ENCODE measurements at regions not wholly inside any gene's neighbourhood (a gene's known extent, or its start where the extent isn't known, plus 50 kb on each side); places are given as distances from the start of the nearest gene placed in this dataset.

DNA sequence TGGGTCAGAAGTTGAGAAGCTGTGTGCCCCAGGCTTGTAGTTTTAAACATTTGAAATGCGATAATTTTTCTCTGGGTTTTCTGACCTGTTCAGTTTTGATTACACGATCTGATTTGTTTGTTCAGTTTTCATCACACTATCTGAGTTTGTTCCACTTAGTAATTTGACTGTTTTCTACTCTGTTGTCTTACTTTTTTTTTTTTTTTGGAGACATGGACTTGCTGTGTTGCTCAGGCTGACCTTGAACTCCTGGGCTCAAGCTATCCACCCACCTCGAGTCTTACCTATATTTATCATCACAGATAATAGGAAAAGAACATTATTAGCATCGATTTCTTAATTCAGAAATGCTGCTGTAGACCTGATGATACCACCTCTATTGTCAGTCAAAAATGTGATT lies 379.1 kb downstream of the UTRN start:
- CTCF ChIA-PET = no interaction called here
- POLR2A ChIA-PET (ENCODE audit: low non-redundant PET) = no interaction called here

DNA sequence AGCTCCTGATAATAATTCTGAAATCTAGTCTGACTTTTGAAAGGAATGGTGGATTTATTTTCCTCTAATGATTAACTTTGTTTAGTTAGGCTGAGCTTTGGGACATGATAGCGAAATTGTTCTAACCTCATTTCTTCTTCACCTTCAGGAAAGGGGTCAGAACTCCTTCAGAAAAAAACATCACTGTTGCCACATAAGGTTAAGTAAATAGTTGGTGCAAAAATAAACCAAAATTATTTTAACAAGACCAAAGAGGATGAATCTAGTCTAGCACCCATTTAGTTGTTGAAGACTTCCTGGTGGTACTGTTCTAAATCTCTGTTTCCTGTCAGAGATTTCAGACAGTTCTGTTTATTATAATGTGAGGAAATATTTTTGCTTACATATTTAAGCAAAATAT lies 379.8 kb downstream of the UTRN start:
- H3K4me1 ChIP-seq (ENCODE audit: insufficient read depth, low read length, poor library complexity, severe bottlenecking) = peaks cover 18% of the 10 kb centered on the region
- no peaks in the 10 kb centered on the region for H3K9me3 ChIP-seq (ENCODE audit: low read depth, low read length, poor library complexity, severe bottlenecking)
- no peak overlapping the region for H3K4me3 ChIP-seq (ENCODE audit: low read depth, low read length, poor library complexity, severe bottlenecking)
- H3K36me3 ChIP-seq (ENCODE audit: insufficient read depth, low read length, poor library complexity, severe bottlenecking) = no peaks in the 10 kb centered on the region
- H3K27me3 ChIP-seq (replicated peaks; ENCODE audit: insufficient read depth, low read depth, low read length, poor library complexity) = no peaks in the 10 kb centered on the region
- BruUV-seq (replicated peaks) = no TSS peak
- H3K27ac ChIP-seq (ENCODE audit: low read depth, low read length, poor library complexity, severe bottlenecking) = no peak overlapping the region
- TF ChIP-seq EZH2 (IDR thresholded peaks at IDR 0.05; ENCODE audit: borderline replicate concordance, low read depth, low read length, poor library complexity, severe bottlenecking) = no peak
- TF ChIP-seq, protein P1, sequence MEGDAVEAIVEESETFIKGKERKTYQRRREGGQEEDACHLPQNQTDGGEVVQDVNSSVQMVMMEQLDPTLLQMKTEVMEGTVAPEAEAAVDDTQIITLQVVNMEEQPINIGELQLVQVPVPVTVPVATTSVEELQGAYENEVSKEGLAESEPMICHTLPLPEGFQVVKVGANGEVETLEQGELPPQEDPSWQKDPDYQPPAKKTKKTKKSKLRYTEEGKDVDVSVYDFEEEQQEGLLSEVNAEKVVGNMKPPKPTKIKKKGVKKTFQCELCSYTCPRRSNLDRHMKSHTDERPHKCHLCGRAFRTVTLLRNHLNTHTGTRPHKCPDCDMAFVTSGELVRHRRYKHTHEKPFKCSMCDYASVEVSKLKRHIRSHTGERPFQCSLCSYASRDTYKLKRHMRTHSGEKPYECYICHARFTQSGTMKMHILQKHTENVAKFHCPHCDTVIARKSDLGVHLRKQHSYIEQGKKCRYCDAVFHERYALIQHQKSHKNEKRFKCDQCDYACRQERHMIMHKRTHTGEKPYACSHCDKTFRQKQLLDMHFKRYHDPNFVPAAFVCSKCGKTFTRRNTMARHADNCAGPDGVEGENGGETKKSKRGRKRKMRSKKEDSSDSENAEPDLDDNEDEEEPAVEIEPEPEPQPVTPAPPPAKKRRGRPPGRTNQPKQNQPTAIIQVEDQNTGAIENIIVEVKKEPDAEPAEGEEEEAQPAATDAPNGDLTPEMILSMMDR (conservative IDR thresholded peaks at IDR 0.05; ENCODE audit: low read depth, low read length) = no peak
- no peak for DNase-seq (ENCODE audit: low spot score)
- ChIA-PET CTCF (no interaction called here), POLR2A (ENCODE audit: low non-redundant PET) (no interaction called here)
- intact Hi-C loops (cut with micrococcal nuclease; ENCODE audit: unreplicated experiment) = no loop called here

More for the DNA sequence above, 379.1 kb downstream of the UTRN start:
- H3K36me3 ChIP-seq (ENCODE audit: insufficient read depth, low read length, poor library complexity, severe bottlenecking) = no peaks in the 10 kb centered on the region
- no TSS peak for BruUV-seq (replicated peaks)
- H3K27ac ChIP-seq (ENCODE audit: low read depth, low read length, poor library complexity, severe bottlenecking) = no peak overlapping the region
- peaks cover 22% of the 10 kb centered on the region for H3K4me1 ChIP-seq (ENCODE audit: insufficient read depth, low read length, poor library complexity, severe bottlenecking)
- no peak for DNase-seq (ENCODE audit: low spot score)
- H3K9me3 ChIP-seq (ENCODE audit: low read depth, low read length, poor library complexity, severe bottlenecking) = no peaks in the 10 kb centered on the region
- TF ChIP-seq, protein P1 (conservative IDR thresholded peaks at IDR 0.05; ENCODE audit: low read depth, low read length) = no peak
- no peak for TF ChIP-seq EZH2 (IDR thresholded peaks at IDR 0.05; ENCODE audit: borderline replicate concordance, low read depth, low read length, poor library complexity, severe bottlenecking)
- no peaks in the 10 kb centered on the region for H3K27me3 ChIP-seq (replicated peaks; ENCODE audit: insufficient read depth, low read depth, low read length, poor library complexity)
- intact Hi-C loops (cut with micrococcal nuclease; ENCODE audit: unreplicated experiment) = no loop called here
- no peak overlapping the region for H3K4me3 ChIP-seq (ENCODE audit: low read depth, low read length, poor library complexity, severe bottlenecking)

DNA sequence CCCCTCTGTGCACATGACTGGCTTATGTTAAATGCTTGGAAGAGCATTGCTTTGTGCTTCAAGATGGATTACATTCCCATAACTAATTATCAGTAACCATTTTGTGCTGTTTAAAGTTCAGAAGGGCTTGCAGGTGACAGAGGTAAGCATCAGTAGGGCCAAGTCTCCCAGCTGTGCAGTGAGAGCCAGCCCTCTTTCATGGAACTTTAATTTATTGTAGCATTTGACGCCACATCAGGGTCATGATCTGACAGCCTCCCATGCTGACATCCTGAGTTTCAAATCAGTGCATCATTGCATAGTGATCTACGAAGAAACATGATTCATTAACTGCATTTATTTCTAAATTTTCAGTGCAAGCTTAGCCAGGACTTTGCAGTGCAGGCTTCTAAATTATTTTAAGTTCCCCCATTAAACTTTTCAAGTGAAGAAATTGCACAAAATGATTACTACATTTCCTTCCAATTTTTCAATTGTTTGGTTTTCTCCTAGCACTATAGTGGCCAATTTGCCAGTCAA lies 380.9 kb downstream of the UTRN start:
- H3K4me3 ChIP-seq (ENCODE audit: low read depth, low read length, poor library complexity, severe bottlenecking) = no peak overlapping the region
- H3K27me3 ChIP-seq (replicated peaks; ENCODE audit: insufficient read depth, low read depth, low read length, poor library complexity) = no peaks in the 10 kb centered on the region
- intact Hi-C loops (cut with micrococcal nuclease; ENCODE audit: unreplicated experiment) = no loop called here
- no peak overlapping the region for H3K27ac ChIP-seq (ENCODE audit: low read depth, low read length, poor library complexity, severe bottlenecking)
- CTCF ChIA-PET = no interaction called here
- POLR2A ChIA-PET (ENCODE audit: low non-redundant PET) = no interaction called here
- no peaks in the 10 kb centered on the region for H3K36me3 ChIP-seq (ENCODE audit: insufficient read depth, low read length, poor library complexity, severe bottlenecking)
- H3K9me3 ChIP-seq (ENCODE audit: low read depth, low read length, poor library complexity, severe bottlenecking) = no peaks in the 10 kb centered on the region
- no peak for DNase-seq (ENCODE audit: low spot score)
- no TSS peak for BruUV-seq (replicated peaks)
- H3K4me1 ChIP-seq (ENCODE audit: insufficient read depth, low read length, poor library complexity, severe bottlenecking) = peaks cover 9% of the 10 kb centered on the region
- TF ChIP-seq, protein P1 (conservative IDR thresholded peaks at IDR 0.05; ENCODE audit: low read depth, low read length) = no peak
